Activated CD4-positive, alpha-beta T cell treated with anti-CD3 and anti-CD28 coated beads, Interleukin-10, Interleukin-2, amounts not matched to agents 100 ng/mL and 50 ng/mL, durations not matched to agents 16 hours and 8 hours (primary cell): ENCODE measurements at regions not wholly inside any gene's neighbourhood (a gene's known extent, or its start where the extent isn't known, plus 50 kb on each side); places are given as distances from the start of the nearest gene placed in this dataset.

ENCODE experiments used
- DNase-seq: peaks from one replicate; pipeline ENCODE4 v3.0.0-alpha.2; 2020

DNA sequence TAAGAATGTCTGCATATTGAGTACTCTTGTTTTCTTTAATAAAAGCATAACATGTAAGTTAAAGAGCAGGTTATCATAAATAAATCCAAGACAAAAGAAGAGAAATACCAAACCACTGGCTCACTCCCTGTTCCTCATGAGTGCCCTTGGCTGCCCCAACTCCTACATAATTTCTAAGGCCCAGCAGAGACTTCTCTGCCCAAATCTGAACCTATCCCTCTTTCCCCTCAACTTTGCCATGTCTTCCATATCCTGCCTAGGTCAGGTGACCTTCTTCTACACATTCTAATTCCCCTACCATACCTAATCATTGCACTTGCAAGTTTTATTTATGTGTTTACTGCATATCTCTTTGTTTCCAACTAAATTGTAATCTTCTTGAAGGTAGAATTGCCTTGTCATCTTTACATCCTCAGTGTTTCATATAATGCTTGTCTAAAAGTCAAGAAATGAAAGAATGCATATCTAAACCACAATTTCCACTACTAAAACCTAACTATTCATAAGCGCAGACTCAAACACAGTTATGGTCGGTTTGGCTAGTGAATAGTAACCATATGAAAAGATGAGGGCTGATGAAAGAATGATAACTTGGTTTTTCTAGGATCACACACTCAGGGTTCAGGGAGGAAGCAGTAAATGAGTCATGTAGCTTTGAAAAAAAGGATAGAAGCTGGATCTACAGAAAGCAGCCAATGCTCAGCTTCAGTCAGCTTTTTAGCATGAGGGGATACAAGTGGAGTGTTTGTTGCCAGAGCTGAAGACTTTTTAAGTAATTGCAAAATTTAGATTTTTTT lies 53.3 kb upstream of the EYA4 start:
- no peak for DNase-seq

DNA sequence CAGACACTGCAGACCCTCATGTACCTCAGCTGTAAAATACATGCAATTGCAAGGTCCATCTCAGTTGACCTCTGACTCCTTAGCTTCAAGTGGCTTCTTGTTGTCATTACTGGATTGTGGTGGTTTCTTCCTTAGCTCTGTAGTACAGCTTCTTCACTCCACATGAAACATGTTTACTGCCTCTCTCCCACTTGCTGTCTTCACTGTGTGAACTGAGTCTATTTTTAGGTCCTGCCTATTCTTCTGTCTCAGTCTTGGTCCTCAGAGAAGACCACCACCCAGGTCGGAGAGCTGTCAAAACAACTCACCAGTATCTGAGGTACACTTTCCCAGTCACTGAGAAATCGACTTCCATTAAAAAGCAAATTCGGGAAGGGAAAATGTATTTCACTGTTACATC lies 50.2 kb upstream of the EYA4 start:
- DNase-seq: no peak

DNA sequence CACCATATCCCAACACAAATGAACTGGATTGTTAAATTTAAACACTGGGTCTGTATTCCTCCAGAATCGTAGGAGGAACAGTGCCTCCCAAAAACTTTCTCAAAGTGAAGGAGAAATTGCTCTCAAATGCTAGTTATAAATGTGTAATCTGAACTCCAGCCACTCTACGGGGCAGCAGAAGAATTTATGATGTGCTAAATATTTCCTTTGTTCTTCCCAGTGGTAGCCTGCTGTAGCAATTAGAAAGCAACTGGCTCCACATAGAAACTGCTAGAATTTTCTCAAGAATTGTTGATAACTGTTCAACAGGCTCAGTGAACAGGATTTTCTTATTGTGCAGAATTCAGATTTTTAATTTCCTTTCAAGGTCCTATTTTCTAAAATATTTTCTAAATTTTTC lies 49.8 kb upstream of the EYA4 start:
- no peak for DNase-seq
